A549 (cell line): ENCODE measurements at regions not wholly inside any gene's neighbourhood (a gene's known extent, or its start where the extent isn't known, plus 50 kb on each side); places are given as distances from the start of the nearest gene placed in this dataset.

Experiments
- ATAC-seq, 2 experiments: fragments of 200-7000 bp in 1 of 2; fragments of >200 bp in 1 of 2; cut with Nextera tagmentation in 1 of 2; cut with Tn5 transposase in 1 of 2; 3 replicates each; pipeline versions ENCODE4 v1.8.0 to v1.9.1; 2018 to 2020; ENCODE audit warnings: mild to moderate bottlenecking in 1 of 2, moderate library complexity in 1 of 2
- CTCF ChIA-PET: fragments of 300-600 bp; sonication (Branson Sonifier 250); formaldehyde crosslinking; extraction: SDS; loops from one replicate; lab custom pipeline; 2021; ENCODE audit warnings: antibody characterized with exemption, inconsistent platforms; lab: Yijun Ruan, JAX
- POLR2A ChIA-PET: fragments of 350-600 bp; formaldehyde crosslinking; extraction: SDS; loops from one replicate; lab custom pipeline; 2021; ENCODE audit warnings: antibody characterized with exemption, inconsistent platforms; lab: Yijun Ruan, JAX
- DNase-seq, 2 experiments: peaks; one replicate each; pipeline versions ENCODE4 v3.0.0 to v3.0.0-alpha.2; 2011 to 2016; ENCODE audit warnings: low read depth in 1 of 2, low spot score in 1 of 2
- FAIRE-seq: peaks from 2 replicates; lab custom pipeline; 2011; peaks lifted over from hg19 to GRCh38; lab: Jason Lieb, UNC
- H3K27ac ChIP-seq, 2 experiments: fragments of >200 bp; sonication (Bioruptor Twin); formaldehyde crosslinking; 3 replicates each; pipeline ENCODE4 v1.5.1; 2016 to 2017
- H3K4me1 ChIP-seq: fragments of >200 bp; sonication (Bioruptor Twin); formaldehyde crosslinking; 3 replicates; pipeline ENCODE4 v1.6.1; 2016
- H3K4me2 ChIP-seq: fragments of >200 bp; sonication (Bioruptor Twin); formaldehyde crosslinking; 3 replicates; pipeline ENCODE4 v1.6.1; 2016
- H3K4me3 ChIP-seq: fragments of >200 bp; sonication (Bioruptor Twin); formaldehyde crosslinking; 3 replicates; pipeline ENCODE4 v1.5.1; 2016
- H3K9me3 ChIP-seq: fragments of >200 bp; sonication (Bioruptor Twin); formaldehyde crosslinking; 3 replicates; pipeline ENCODE4 v1.6.1; 2016
- ATOH8 ChIP-seq: fragments of 250-450 bp; sonication (Bioruptor Pico); IDR thresholded peaks from 2 replicates; pipeline ENCODE4 v1.5.0; 2020; ENCODE audit warnings: low read depth, mild to moderate bottlenecking, moderate library complexity
- BHLHE40 ChIP-seq: IDR thresholded peaks from 2 replicates; pipeline ENCODE4 v1.6.1; 2012; ENCODE audit warnings: low read depth, low read length, inconsistent platforms
- CBX2 ChIP-seq: fragments of 200-600 bp; sonication (generic); IDR thresholded peaks from 2 replicates; pipeline ENCODE4 v1.6.1; 2016; ENCODE audit warnings: low read depth, mild to moderate bottlenecking, borderline replicate concordance
- CEBPB ChIP-seq, 2 experiments: fragments of >200 bp in 1 of 2; sonication (Bioruptor Twin) in 1 of 2; formaldehyde crosslinking in 1 of 2; IDR thresholded peaks; 2 replicates each; pipeline ENCODE4 v1.6.1; 2012 to 2016
- CHD4 ChIP-seq: fragments of 200-600 bp; sonication (generic); IDR thresholded peaks from 2 replicates; pipeline ENCODE4 v1.6.1; 2016; ENCODE audit warnings: antibody characterized with exemption, mild to moderate bottlenecking, borderline replicate concordance
- EHMT2 ChIP-seq: fragments of 200-600 bp; sonication (generic); IDR thresholded peaks from 2 replicates; pipeline ENCODE4 v1.6.1; 2016; ENCODE audit warnings: antibody characterized with exemption, low read depth, mild to moderate bottlenecking, moderate library complexity
- EP300 ChIP-seq, 2 experiments: fragments of >200 bp; sonication (Bioruptor Twin); formaldehyde crosslinking; IDR thresholded peaks; 2 replicates in 1 of 2; 3 replicates in 1 of 2; pipeline ENCODE4 v1.6.1; 2016 to 2017
- ESRRA ChIP-seq: fragments of 150-350 bp; IDR thresholded peaks from 2 replicates; pipeline ENCODE4 v1.6.1; 2014; ENCODE audit warnings: mild to moderate bottlenecking, low read length, borderline replicate concordance
- FOSL2 ChIP-seq, 2 experiments: fragments of 450-650 bp in 1 of 2; fragments of >200 bp in 1 of 2; sonication (Bioruptor Twin) in 1 of 2; formaldehyde crosslinking; IDR thresholded peaks; 2 replicates each; pipeline versions ENCODE4 v1.5.0 to v1.6.1; 2016 to 2020; ENCODE audit warnings: mild to moderate bottlenecking in 1 of 2, moderate library complexity in 1 of 2
- FOXS1 ChIP-seq: fragments of 250-450 bp; sonication (Bioruptor Pico); IDR thresholded peaks from 2 replicates; pipeline ENCODE4 v1.5.0; 2020; ENCODE audit warnings: mild to moderate bottlenecking, moderate library complexity
- GATA3 ChIP-seq: IDR thresholded peaks from 2 replicates; pipeline ENCODE4 v1.6.1; 2012; ENCODE audit warnings: borderline replicate concordance
- HDAC2 ChIP-seq: fragments of 200-600 bp; sonication (generic); IDR thresholded peaks from 2 replicates; pipeline ENCODE4 v1.6.1; 2016
- HEYL ChIP-seq: fragments of 250-450 bp; sonication (Bioruptor Pico); IDR thresholded peaks from 2 replicates; pipeline ENCODE4 v1.8.0; 2021; ENCODE audit warnings: mild to moderate bottlenecking, moderate library complexity
- HOXA7 ChIP-seq: fragments of 250-450 bp; sonication (Bioruptor Pico); IDR thresholded peaks from 2 replicates; pipeline ENCODE4 v1.5.0; 2020; ENCODE audit warnings: mild to moderate bottlenecking, moderate library complexity
- HOXB13 ChIP-seq: fragments of 250-450 bp; sonication (Bioruptor Pico); IDR thresholded peaks from 2 replicates; pipeline ENCODE4 v1.5.0; 2020; ENCODE audit warnings: low read depth, mild to moderate bottlenecking, moderate library complexity
- HOXB5 ChIP-seq: fragments of 250-450 bp; sonication (Bioruptor Pico); IDR thresholded peaks from 2 replicates; pipeline ENCODE4 v1.5.0; 2020; ENCODE audit warnings: mild to moderate bottlenecking, moderate library complexity
- JUN ChIP-seq, 2 experiments: fragments of >200 bp; sonication (Bioruptor Twin); formaldehyde crosslinking; IDR thresholded peaks; 2 replicates in 1 of 2; 3 replicates in 1 of 2; pipeline ENCODE4 v1.6.1; 2016 to 2017
- JUNB ChIP-seq: fragments of >200 bp; sonication (Bioruptor Twin); formaldehyde crosslinking; IDR thresholded peaks from 2 replicates; pipeline ENCODE4 v1.6.1; 2016
- MAFK ChIP-seq: fragments of 450-650 bp; IDR thresholded peaks from 2 replicates; pipeline ENCODE4 v1.6.1; 2014; ENCODE audit not compliant: partially characterized antibody
- MAZ ChIP-seq: fragments of 150-350 bp; IDR thresholded peaks from 2 replicates; pipeline ENCODE4 v1.6.1; 2014; ENCODE audit warnings: antibody characterized with exemption, low read depth, low read length, borderline replicate concordance
- MYC ChIP-seq: IDR thresholded peaks from 2 replicates; pipeline ENCODE4 v1.6.1; 2012; ENCODE audit warnings: mild to moderate bottlenecking, inconsistent platforms, low read length, improper control_type of control experiment, borderline replicate concordance
- NPAS2 ChIP-seq: fragments of 250-450 bp; sonication (Bioruptor Pico); IDR thresholded peaks from 2 replicates; pipeline ENCODE4 v1.8.0; 2022; ENCODE audit warnings: mild to moderate bottlenecking, moderate library complexity, borderline replicate concordance
- NR3C1 ChIP-seq: fragments of >200 bp; sonication (Bioruptor Twin); formaldehyde crosslinking; IDR thresholded peaks from 3 replicates; pipeline ENCODE4 v1.6.1; 2017
- POLR2A ChIP-seq: IDR thresholded peaks from 2 replicates; pipeline ENCODE4 v1.6.1; 2012; ENCODE audit warnings: mild to moderate bottlenecking, low read length
- RAD21 ChIP-seq, 2 experiments: fragments of >200 bp in 1 of 2; sonication (Bioruptor Twin) in 1 of 2; formaldehyde crosslinking in 1 of 2; IDR thresholded peaks in 1 of 2; conservative IDR thresholded peaks in 1 of 2; 2 replicates in 1 of 2; 3 replicates in 1 of 2; pipeline ENCODE4 v1.6.1; 2012 to 2018; ENCODE audit warnings: inconsistent platforms in 1 of 2
- RARB ChIP-seq: fragments of 250-450 bp; sonication (Bioruptor Pico); IDR thresholded peaks from 2 replicates; pipeline ENCODE4 v1.8.0; 2021; ENCODE audit warnings: mild to moderate bottlenecking, moderate library complexity
- RFX5 ChIP-seq: fragments of 450-650 bp; IDR thresholded peaks from 2 replicates; pipeline ENCODE4 v1.7.1; 2014; ENCODE audit warnings: antibody characterized with exemption, mild to moderate bottlenecking, moderate library complexity
- SMC3 ChIP-seq: fragments of >200 bp; sonication (Bioruptor Twin); formaldehyde crosslinking; IDR thresholded peaks from 3 replicates; pipeline ENCODE4 v1.6.1; 2018; ENCODE audit warnings: inconsistent platforms
- SREBF2 ChIP-seq: fragments of 450-650 bp; IDR thresholded peaks from 2 replicates; pipeline ENCODE4 v1.6.1; 2014; ENCODE audit warnings: mild to moderate bottlenecking, moderate library complexity
- WGBS: methylation state at CpG from one replicate; pipeline ENCODE4 v1.1.6; 2017; ENCODE audit errors: missing lambda C conversion rate; 5-methylcytosine and 5-hydroxymethylcytosine counted together
- TF ChIP-seq, protein P1 (sequence below): fragments of 450-650 bp; IDR thresholded peaks from 2 replicates; pipeline ENCODE4 v1.6.1; 2014; ENCODE audit warnings: antibody characterized with exemption
- TF ChIP-seq, protein P2 (sequence below): fragments of 200-600 bp; sonication (generic); IDR thresholded peaks from 2 replicates; pipeline ENCODE4 v1.6.1; 2016; ENCODE audit warnings: antibody characterized with exemption, mild to moderate bottlenecking, moderate library complexity
- TF ChIP-seq, protein P3 (sequence below): IDR thresholded peaks from 2 replicates; pipeline ENCODE4 v1.6.1; 2012; ENCODE audit warnings: low read depth, borderline replicate concordance
- TF ChIP-seq, protein P4 (sequence below): IDR thresholded peaks from 2 replicates; pipeline ENCODE4 v1.6.1; 2012
- TF ChIP-seq, protein P5 (sequence below): IDR thresholded peaks from 2 replicates; pipeline ENCODE4 v1.6.1; 2012

DNA sequence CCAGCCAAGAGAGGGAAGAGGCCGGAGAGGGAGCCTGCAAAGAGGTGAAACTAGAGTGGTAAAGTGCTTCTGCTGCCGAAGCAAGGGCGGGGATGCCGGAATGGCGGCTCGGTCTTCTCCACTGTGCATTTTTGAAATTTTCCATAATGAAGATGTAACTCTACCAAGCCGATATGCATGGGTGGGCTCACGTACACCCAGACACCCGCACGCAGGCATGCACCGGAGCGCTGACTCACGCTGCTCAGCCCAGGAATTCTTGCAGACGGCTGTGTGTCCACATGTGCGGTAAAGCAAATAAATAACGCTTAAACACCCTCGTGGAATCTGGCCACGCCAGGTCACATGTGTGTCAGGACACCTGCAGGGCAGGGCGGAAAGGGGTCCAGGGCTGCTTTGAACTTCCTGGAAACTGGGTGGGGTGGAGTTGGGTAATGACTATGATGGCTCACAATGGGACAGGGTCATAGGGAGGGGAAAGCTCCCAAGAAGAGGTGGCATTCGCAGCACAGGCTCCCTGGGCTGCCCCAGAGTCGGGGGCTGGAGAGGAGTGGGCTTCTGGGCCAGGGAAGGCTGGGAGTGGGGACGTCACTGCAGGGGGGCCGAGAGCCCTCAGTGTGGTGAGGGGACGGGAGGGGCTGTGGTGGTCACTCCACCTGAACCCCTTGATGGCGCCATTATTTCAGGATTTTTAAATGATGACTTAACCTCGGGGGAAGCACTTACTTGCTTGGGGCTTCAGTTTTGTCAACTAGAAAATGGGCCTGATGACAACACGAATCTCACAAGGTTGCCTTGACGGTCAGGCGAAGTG, 265.5 kb downstream of the PARN start:
- H3K4me2 ChIP-seq = peak overlapping the region; percentile 75
- peak overlapping the region; percentile 98 to 99 for H3K27ac ChIP-seq
- 4% methylated on average over 29 of the region's 29 CpGs for WGBS
- peak overlapping the region; percentile 13; the same call in 2 of the 3 replicates for H3K4me3 ChIP-seq
- ChIA-PET CTCF (interaction anchor here (0.8 to 4.1 kb wide), 10 partner anchors 10 to 166 kb away, joined by 3 to 13 read pairs (median 3); no protein-coding TSS in a partner anchor), POLR2A (interaction anchor here (0.6 to 1.6 kb wide), 6 partner anchors 54 to 164 kb away, joined by 3 to 10 read pairs (median 4); no protein-coding TSS in a partner anchor)
- peak; percentile 84 to 86 for ATAC-seq
- no peak for FAIRE-seq
- H3K4me1 ChIP-seq = peaks cover 38% of the 10 kb centered on the region
- DNase-seq = peak; percentile 92 to 99
- peaks cover 7% of the 10 kb centered on the region for H3K9me3 ChIP-seq
- TF ChIP-seq FOSL2 (IDR thresholded peaks at IDR 0.05) = peak; percentile 96
- peak; percentile 98 for TF ChIP-seq FOSL2 (CRISPR knock-in tag; IDR thresholded peaks at IDR 0.05)
- TF ChIP-seq RAD21 (conservative IDR thresholded peaks at IDR 0.05 in 1 of 2, IDR thresholded peaks at IDR 0.05 in 1 of 2) = peak; percentile 42 to 73
- TF ChIP-seq RFX5 = 0 out of 2 replicates have a peak, but pooled peaks have one; percentile 22
- TF ChIP-seq NPAS2 (CRISPR knock-in tag) = no peak; the same call in 1 of the 2 replicates
- no peak for TF ChIP-seq CBX2
- TF ChIP-seq BHLHE40 = peak; percentile 86
- TF ChIP-seq ATOH8 = peak; percentile 85
- no peak for TF ChIP-seq SREBF2
- peak; percentile 100 for TF ChIP-seq EP300 (IDR thresholded peaks at IDR 0.05)
- TF ChIP-seq HEYL (CRISPR knock-in tag) = no peak
- peak; percentile 87 for TF ChIP-seq MAFK
- peak; percentile 64; the same call in 2 of the 3 replicates for TF ChIP-seq SMC3
- no peak for TF ChIP-seq NR3C1
- TF ChIP-seq EHMT2 = no peak
- no peak for TF ChIP-seq CHD4
- TF ChIP-seq, protein P1, sequence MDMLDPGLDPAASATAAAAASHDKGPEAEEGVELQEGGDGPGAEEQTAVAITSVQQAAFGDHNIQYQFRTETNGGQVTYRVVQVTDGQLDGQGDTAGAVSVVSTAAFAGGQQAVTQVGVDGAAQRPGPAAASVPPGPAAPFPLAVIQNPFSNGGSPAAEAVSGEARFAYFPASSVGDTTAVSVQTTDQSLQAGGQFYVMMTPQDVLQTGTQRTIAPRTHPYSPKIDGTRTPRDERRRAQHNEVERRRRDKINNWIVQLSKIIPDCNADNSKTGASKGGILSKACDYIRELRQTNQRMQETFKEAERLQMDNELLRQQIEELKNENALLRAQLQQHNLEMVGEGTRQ = peak; percentile 89
- peak; percentile 98 for TF ChIP-seq RARB (CRISPR knock-in tag)
- TF ChIP-seq, protein P2, sequence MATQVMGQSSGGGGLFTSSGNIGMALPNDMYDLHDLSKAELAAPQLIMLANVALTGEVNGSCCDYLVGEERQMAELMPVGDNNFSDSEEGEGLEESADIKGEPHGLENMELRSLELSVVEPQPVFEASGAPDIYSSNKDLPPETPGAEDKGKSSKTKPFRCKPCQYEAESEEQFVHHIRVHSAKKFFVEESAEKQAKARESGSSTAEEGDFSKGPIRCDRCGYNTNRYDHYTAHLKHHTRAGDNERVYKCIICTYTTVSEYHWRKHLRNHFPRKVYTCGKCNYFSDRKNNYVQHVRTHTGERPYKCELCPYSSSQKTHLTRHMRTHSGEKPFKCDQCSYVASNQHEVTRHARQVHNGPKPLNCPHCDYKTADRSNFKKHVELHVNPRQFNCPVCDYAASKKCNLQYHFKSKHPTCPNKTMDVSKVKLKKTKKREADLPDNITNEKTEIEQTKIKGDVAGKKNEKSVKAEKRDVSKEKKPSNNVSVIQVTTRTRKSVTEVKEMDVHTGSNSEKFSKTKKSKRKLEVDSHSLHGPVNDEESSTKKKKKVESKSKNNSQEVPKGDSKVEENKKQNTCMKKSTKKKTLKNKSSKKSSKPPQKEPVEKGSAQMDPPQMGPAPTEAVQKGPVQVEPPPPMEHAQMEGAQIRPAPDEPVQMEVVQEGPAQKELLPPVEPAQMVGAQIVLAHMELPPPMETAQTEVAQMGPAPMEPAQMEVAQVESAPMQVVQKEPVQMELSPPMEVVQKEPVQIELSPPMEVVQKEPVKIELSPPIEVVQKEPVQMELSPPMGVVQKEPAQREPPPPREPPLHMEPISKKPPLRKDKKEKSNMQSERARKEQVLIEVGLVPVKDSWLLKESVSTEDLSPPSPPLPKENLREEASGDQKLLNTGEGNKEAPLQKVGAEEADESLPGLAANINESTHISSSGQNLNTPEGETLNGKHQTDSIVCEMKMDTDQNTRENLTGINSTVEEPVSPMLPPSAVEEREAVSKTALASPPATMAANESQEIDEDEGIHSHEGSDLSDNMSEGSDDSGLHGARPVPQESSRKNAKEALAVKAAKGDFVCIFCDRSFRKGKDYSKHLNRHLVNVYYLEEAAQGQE = no peak
- TF ChIP-seq JUN (IDR thresholded peaks at IDR 0.05) = peak; percentile 98 to 100
- TF ChIP-seq MYC = peak; percentile 67
- TF ChIP-seq, protein P3, sequence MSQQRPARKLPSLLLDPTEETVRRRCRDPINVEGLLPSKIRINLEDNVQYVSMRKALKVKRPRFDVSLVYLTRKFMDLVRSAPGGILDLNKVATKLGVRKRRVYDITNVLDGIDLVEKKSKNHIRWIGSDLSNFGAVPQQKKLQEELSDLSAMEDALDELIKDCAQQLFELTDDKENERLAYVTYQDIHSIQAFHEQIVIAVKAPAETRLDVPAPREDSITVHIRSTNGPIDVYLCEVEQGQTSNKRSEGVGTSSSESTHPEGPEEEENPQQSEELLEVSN = peak; percentile 59; the same call in 1 of the 2 replicates
- no peak for TF ChIP-seq ESRRA
- 0 out of 2 replicates have a peak, but pooled peaks have one; percentile 19 for TF ChIP-seq HDAC2
- TF ChIP-seq CEBPB (IDR thresholded peaks at IDR 0.05) = peak; percentile 92 to 93
- TF ChIP-seq JUNB = peak; percentile 99
- 0 out of 2 replicates have a peak, but pooled peaks have one; percentile 19 for TF ChIP-seq POLR2A
- peak; percentile 70; the same call in 1 of the 2 replicates for TF ChIP-seq HOXB5 (CRISPR knock-in tag)
- TF ChIP-seq HOXA7 = no peak
- TF ChIP-seq HOXB13 (CRISPR knock-in tag) = peak; percentile 20; the same call in 1 of the 2 replicates
- TF ChIP-seq, protein P4, sequence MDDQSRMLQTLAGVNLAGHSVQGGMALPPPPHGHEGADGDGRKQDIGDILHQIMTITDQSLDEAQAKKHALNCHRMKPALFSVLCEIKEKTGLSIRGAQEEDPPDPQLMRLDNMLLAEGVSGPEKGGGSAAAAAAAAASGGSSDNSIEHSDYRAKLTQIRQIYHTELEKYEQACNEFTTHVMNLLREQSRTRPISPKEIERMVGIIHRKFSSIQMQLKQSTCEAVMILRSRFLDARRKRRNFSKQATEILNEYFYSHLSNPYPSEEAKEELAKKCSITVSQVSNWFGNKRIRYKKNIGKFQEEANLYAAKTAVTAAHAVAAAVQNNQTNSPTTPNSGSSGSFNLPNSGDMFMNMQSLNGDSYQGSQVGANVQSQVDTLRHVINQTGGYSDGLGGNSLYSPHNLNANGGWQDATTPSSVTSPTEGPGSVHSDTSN = peak; percentile 86
- TF ChIP-seq FOXS1 (CRISPR knock-in tag) = peak; percentile 50; the same call in 1 of the 2 replicates
- TF ChIP-seq GATA3 = peak; percentile 100
- TF ChIP-seq MAZ = no peak
- TF ChIP-seq, protein P5, sequence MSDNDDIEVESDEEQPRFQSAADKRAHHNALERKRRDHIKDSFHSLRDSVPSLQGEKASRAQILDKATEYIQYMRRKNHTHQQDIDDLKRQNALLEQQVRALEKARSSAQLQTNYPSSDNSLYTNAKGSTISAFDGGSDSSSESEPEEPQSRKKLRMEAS = peak; percentile 99
